ENCODE measurements at regions not wholly inside any gene's neighbourhood (a gene's known extent, or its start where the extent isn't known, plus 50 kb on each side); places are given as distances from the start of the nearest gene placed in this dataset.

- H3K27ac ChIP-seq, result no peak overlapping the region
- DNase-seq (ENCODE audit: low read depth, low spot score), result no peak
These were observed 444.3 kb upstream of the VSTM2A start for GRCh38 chr7:54097886-54098285.

DNA sequence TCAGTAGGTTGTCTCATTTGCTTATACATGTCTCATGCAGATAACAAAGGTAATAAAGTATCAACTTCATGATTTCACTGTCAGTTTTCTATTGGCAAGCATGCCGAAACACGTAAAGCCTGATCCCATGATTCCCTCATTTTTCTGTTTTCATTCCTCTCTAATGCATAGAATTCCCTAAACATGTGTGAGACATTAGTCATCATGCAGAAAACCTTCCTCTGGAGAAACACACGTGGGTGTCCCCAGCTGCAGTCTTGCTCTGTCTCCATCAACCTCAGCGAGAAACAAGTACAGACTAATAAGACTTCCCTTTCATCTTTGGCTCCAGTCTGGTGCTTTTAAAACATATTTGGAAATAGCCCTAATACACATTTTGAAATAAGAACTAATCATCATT lies 432.7 kb upstream of the VSTM2A start:
- no peak for DNase-seq (ENCODE audit: low read depth, low spot score)
- no peak overlapping the region for H3K27ac ChIP-seq

- H3K27ac ChIP-seq, result no peak overlapping the region
- DNase-seq (ENCODE audit: low read depth, low spot score), result no peak
These were observed 430.2 kb upstream of the VSTM2A start for GRCh38 chr7:54111814-54112511.

DNA sequence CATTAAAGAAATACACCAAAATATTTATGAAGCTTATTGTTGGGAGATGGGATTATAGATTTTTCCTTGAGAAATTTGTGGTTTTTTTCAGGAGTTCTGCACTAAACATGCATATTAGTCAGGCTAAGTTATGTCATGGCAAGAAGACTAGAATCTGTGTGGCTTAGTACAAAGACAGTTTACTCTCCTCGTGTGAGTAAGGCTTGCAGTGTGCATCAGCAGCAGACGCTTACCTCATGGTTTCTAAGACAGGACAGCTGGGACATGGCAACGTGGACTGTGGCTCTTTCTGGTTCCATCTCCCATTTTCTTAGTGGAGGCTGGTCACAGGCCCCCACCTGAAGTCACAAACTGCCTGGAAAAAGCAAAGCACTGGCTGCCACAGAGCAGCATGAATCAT lies 429.6 kb upstream of the VSTM2A start:
- no peak for DNase-seq (ENCODE audit: low read depth, low spot score)
- no peak overlapping the region for H3K27ac ChIP-seq

GRCh38 chr7:54115028-54115763 lies 427.0 kb upstream of the VSTM2A start:
- H3K27ac ChIP-seq, result no peak overlapping the region
- no peak for DNase-seq (ENCODE audit: low read depth, low spot score)

DNA sequence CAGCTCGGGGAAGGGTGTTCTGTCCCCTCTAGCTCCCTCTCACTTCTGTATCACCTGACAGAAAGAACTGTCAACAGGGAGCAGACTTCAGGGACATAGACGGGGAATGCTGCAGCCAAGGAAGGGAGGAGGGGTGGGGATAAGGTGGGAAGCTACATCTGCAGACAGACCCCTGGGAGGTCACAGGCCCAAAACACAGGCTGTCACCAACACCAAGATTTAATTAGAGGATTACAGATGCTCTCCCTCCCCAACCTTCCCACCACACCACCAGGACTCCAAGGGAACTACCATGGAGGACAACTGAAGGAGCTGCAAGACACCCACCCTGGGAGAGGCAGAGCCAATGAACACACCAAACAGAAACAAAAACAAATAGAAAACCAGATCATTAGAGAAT lies 425.2 kb upstream of the VSTM2A start:
- H3K27ac ChIP-seq, result no peak overlapping the region
- no peak for DNase-seq (ENCODE audit: low read depth, low spot score)

DNA sequence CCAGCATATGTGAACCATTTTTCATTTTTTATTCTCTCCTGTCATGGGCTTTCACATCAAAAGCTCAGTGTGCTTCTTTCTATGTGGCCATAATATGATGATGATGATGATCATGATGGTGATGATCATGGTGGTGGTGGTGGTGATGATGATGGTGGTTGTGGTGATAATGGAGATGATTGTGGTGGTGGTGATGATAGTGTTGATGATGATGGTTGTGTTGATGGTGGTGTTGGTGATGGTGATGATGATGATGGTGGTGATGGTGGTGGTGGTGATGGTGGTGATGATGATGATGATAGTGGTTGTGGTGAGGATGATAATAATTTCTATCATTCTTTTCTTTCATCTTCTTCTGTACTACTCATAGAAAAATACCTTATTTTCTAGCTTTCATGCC lies 413.1 kb upstream of the VSTM2A start:
- H3K27ac ChIP-seq, result no peak overlapping the region
- no peak for DNase-seq (ENCODE audit: low read depth, low spot score)

DNA sequence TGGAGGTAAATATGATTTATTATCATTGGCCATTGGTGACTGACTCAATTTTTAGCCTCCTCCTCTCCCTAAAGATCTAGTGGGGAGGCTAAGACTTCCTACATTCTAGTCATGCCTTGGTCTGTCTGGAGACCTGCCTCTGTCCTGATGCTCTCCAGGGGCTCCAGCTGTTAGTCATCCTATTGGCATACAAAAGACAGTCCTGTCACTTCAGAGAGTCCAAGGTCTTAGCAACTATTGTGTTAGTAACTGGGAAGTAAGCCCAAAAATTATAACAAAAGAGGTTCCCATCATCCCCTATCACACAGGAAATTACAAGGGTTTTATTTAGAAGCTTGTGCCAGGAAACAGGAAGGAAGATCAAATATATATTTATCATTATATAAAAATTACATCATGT lies 400.6 kb upstream of the VSTM2A start:
- DNase-seq (ENCODE audit: low read depth, low spot score), result no peak
- H3K27ac ChIP-seq, result no peak overlapping the region

DNA sequence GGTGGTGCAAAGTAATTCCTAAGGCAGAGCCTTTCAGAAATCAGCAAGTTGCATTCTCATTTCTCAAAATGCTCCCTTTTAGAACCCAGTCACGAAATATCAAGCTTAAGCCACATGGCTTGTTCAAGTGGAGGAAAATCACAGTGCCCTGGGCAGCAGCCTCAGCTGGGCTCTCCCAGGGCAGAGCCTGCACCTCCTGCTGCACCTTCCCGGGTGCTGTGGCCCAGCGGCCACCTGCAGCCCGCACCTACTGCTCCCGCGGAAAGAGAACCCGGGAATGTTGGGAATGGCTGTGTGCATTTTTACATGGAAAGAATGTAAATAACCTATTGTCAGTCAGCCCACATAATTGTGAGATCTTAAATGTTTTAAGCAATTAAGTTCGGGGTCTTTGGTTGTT lies 396.5 kb upstream of the VSTM2A start:
- H3K27ac ChIP-seq, result no peak overlapping the region
- no peak for DNase-seq (ENCODE audit: low read depth, low spot score)

GRCh38 chr7:54153462-54153861 lies 388.7 kb upstream of the VSTM2A start:
- DNase-seq (ENCODE audit: low read depth, low spot score), result no peak
- no peak overlapping the region for H3K27ac ChIP-seq

- no peak for DNase-seq (ENCODE audit: low read depth, low spot score)
- H3K27ac ChIP-seq, result no peak overlapping the region
These were observed 383.1 kb upstream of the VSTM2A start for GRCh38 chr7:54159088-54159487.

DNA sequence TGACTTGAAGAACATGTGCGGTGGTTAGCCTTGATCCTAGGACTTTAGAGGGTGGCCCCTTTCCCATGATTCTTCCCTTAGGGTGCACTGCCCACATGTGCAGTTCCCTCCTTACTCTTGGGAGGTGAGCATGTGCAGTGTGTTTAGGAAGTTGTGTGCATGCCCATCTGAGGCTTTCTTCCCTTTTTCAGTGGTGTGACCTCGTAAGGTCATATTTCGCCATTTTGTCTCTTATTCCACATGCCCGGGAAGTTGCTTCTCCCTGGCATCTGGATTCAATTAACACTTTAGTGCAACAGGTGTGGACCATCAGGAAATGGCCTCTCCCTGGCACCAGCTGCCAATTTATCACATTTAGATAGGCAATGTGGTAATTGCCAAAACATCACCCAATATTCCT lies 380.6 kb upstream of the VSTM2A start:
- no peak for DNase-seq (ENCODE audit: low read depth, low spot score)
- no peak overlapping the region for H3K27ac ChIP-seq

GRCh38 chr7:54166419-54166818 lies 375.8 kb upstream of the VSTM2A start:
- no peak for DNase-seq (ENCODE audit: low read depth, low spot score)
- H3K27ac ChIP-seq, result no peak overlapping the region

- no peak for DNase-seq (ENCODE audit: low read depth, low spot score)
- H3K27ac ChIP-seq, result no peak overlapping the region
These were observed 362.7 kb upstream of the VSTM2A start for GRCh38 chr7:54179321-54180029.

GRCh38 chr7:54180796-54181195 lies 361.4 kb upstream of the VSTM2A start:
- DNase-seq (ENCODE audit: low read depth, low spot score), result no peak
- no peak overlapping the region for H3K27ac ChIP-seq

GRCh38 chr7:54183055-54183454 lies 359.1 kb upstream of the VSTM2A start:
- H3K27ac ChIP-seq, result no peak overlapping the region
- DNase-seq (ENCODE audit: low read depth, low spot score), result no peak

- H3K27ac ChIP-seq, result no peak overlapping the region
- no peak for DNase-seq (ENCODE audit: low read depth, low spot score)
These were observed 355.8 kb upstream of the VSTM2A start for GRCh38 chr7:54186336-54186735.

GRCh38 chr7:54187886-54188685 lies 354.1 kb upstream of the VSTM2A start:
- H3K27ac ChIP-seq, result no peak overlapping the region
- DNase-seq (ENCODE audit: low read depth, low spot score), result no peak

GRCh38 chr7:54188843-54189242 lies 353.3 kb upstream of the VSTM2A start:
- DNase-seq (ENCODE audit: low read depth, low spot score), result no peak
- H3K27ac ChIP-seq, result no peak overlapping the region

GRCh38 chr7:54189330-54189729 lies 352.8 kb upstream of the VSTM2A start:
- H3K27ac ChIP-seq, result no peak overlapping the region
- no peak for DNase-seq (ENCODE audit: low read depth, low spot score)

GRCh38 chr7:54201501-54201900 lies 340.7 kb upstream of the VSTM2A start:
- H3K27ac ChIP-seq, result no peak overlapping the region
- no peak for DNase-seq (ENCODE audit: low read depth, low spot score)
